Activated CD4-positive, alpha-beta memory T cell treated with anti-CD3 and anti-CD28 coated beads for 36 hours (primary cell): ENCODE measurements at regions not wholly inside any gene's neighbourhood (a gene's known extent, or its start where the extent isn't known, plus 50 kb on each side); places are given as distances from the start of the nearest gene placed in this dataset.

Experiments used
- CTCF ChIA-PET: fragments of 350-600 bp; sonication (Branson Sonifier 250); formaldehyde crosslinking; loops from one replicate; lab custom pipeline; 2021; ENCODE audit warnings: antibody characterized with exemption, inconsistent platforms; lab: Charles Lee
- POLR2A ChIA-PET: fragments of 350-600 bp; sonication (Branson Sonifier 250); formaldehyde crosslinking; loops from one replicate; lab custom pipeline; 2021; ENCODE audit warnings: antibody characterized with exemption; lab: Charles Lee
- DNase-seq: peaks from one replicate; pipeline ENCODE4 v3.0.0-alpha.2; 2020
- H3K27ac Mint-ChIP-seq: one replicate; pipeline ENCODE4 v1.8.0; 2021; ENCODE audit warnings: mixed read lengths
- H3K27me3 Mint-ChIP-seq: one replicate; pipeline ENCODE4 v1.8.0; 2021; ENCODE audit warnings: mixed read lengths
- H3K36me3 Mint-ChIP-seq: one replicate; pipeline ENCODE4 v1.8.0; 2021; ENCODE audit warnings: mixed read lengths
- H3K4me1 Mint-ChIP-seq: one replicate; pipeline ENCODE4 v1.8.0; 2021; ENCODE audit warnings: low read depth, mixed read lengths
- H3K4me3 Mint-ChIP-seq: one replicate; pipeline ENCODE4 v1.8.0; 2021; ENCODE audit warnings: mild to moderate bottlenecking, mixed read lengths
- H3K9me3 Mint-ChIP-seq: one replicate; pipeline ENCODE4 v1.8.0; 2021; ENCODE audit warnings: mixed read lengths
- intact Hi-C: fragments of 100-400 bp; cut with micrococcal nuclease; formaldehyde crosslinking; loops from one replicate; pipeline ENCODE4 v1.15.1; 2023

DNA sequence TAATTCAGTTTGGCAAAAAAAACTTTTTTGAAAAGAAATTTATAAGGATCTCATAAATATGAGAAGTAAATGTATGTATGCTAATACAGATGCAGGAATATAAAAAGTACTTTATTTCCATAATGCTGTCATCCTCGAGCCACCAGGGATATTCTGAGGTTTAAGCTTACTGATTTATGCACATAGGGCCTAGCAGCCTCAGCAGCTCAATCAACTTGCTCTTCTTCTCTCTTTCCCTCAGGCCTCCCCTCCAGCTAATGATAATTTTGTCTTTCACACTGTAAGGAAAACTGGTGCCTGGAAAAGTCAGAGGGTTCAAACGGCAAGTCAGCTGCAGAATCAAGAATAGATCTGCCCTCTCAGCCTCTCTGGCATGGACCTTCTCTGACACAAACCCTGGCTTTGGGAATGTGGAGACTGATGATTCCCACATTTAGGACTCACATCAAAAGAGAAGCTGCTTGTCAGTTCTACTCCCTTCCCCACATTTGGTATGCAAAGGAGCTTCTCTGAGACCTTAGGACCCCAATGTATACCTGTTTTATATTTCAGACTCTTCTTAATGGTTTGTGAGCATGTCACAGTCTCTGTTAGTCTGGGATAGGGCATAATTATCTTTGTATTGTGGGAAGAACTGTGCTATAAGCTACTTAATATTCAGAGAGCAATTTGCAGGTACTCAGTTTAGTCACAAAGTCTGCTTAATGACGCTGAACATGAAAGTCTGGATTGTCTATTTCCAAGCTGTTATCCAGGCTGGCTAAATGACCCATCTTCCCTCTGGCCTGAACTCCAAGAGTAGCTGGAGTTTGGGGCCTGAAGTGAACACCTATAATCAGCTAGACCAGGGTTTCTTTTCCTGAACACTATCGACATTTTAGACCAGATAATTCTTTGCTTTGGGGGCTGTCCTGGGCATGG is 52.1 kb upstream of the DIPK1A start:
- no peaks in the 10 kb centered on the region for H3K9me3 Mint-ChIP-seq
- H3K4me1 Mint-ChIP-seq: peaks cover 2% of the 10 kb centered on the region

GRCh38 chr1:93014168-93014567 is 52.9 kb upstream of the DIPK1A start:
- CTCF ChIA-PET: interaction anchor here (0.9 to 2.3 kb wide), 5 partner anchors 9 to 155 kb away, joined by 3 to 9 read pairs (median 5); no protein-coding TSS in a partner anchor
- Mint-ChIP-seq H3K27ac (no peak overlapping the region), H3K36me3 (no peaks in the 10 kb centered on the region), H3K27me3 (peaks cover 7% of the 10 kb centered on the region), H3K9me3 (no peaks in the 10 kb centered on the region), H3K4me1 (peaks cover 2% of the 10 kb centered on the region), H3K4me3 (no peak overlapping the region)
- DNase-seq: no peak
- intact Hi-C loops: no loop called here
- POLR2A ChIA-PET: no interaction called here

More for the DNA sequence above, 52.1 kb upstream of the DIPK1A start:
- H3K27me3 Mint-ChIP-seq: peaks cover 7% of the 10 kb centered on the region
- H3K36me3 Mint-ChIP-seq: no peaks in the 10 kb centered on the region
- no peak overlapping the region for H3K27ac Mint-ChIP-seq
- DNase-seq: no peak
- ChIA-PET CTCF (interaction anchor here (0.7 to 2.3 kb wide), 7 partner anchors 8 to 154 kb away, joined by 3 to 9 read pairs (median 5); no protein-coding TSS in a partner anchor), POLR2A (no interaction called here)
- intact Hi-C loops: no loop called here
- no peak overlapping the region for H3K4me3 Mint-ChIP-seq

GRCh38 chr1:93015590-93015989 is 54.3 kb upstream of the DIPK1A start:
- POLR2A ChIA-PET: no interaction called here
- Mint-ChIP-seq H3K36me3 (no peaks in the 10 kb centered on the region), H3K4me3 (no peak overlapping the region), H3K9me3 (no peaks in the 10 kb centered on the region), H3K27ac (no peak overlapping the region), H3K27me3 (peaks cover 7% of the 10 kb centered on the region), H3K4me1 (peaks cover 2% of the 10 kb centered on the region)
- CTCF ChIA-PET: interaction anchor here (1.6 to 2.3 kb wide), 3 partner anchors 22 to 156 kb away, joined by 4 to 9 read pairs (median 5); no protein-coding TSS in a partner anchor
- no peak for DNase-seq
- intact Hi-C loops: no loop called here

DNA sequence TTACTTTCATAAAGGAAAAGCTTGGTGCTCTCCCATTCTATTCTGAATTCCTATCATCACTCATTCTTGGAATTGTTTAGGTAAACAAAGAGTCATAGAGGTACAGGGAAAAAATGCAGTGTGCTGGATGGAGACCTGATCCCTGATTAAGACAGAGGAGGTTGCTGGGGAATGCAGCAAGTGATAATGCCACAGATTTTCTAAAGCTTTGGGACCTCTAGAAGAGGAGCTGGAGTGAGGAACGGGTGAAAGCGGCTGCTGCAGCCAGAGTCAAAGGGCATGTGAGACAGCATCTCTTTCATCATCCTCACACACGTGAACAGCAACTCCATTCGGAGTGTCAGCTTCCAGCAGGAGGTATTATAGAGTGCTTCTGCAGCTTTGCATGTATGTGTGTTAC is 54.9 kb upstream of the DIPK1A start:
- H3K4me1 Mint-ChIP-seq: peaks cover 2% of the 10 kb centered on the region
- intact Hi-C loops: no loop called here
- ChIA-PET POLR2A (no interaction called here), CTCF (interaction anchor here (1.6 to 1.7 kb wide), 2 partner anchors 22 to 46 kb away, joined by 4 to 5 read pairs; no protein-coding TSS in a partner anchor)
- H3K9me3 Mint-ChIP-seq: no peaks in the 10 kb centered on the region
- no peak overlapping the region for H3K27ac Mint-ChIP-seq
- no peak for DNase-seq
- no peaks in the 10 kb centered on the region for H3K36me3 Mint-ChIP-seq
- no peak overlapping the region for H3K4me3 Mint-ChIP-seq
- peaks cover 7% of the 10 kb centered on the region for H3K27me3 Mint-ChIP-seq

GRCh38 chr1:93021539-93022134 is 57.4 kb upstream of the MTF2 start:
- Mint-ChIP-seq H3K36me3 (no peaks in the 10 kb centered on the region), H3K9me3 (no peaks in the 10 kb centered on the region), H3K4me3 (no peak overlapping the region), H3K4me1 (no peaks in the 10 kb centered on the region), H3K27me3 (peaks cover 6% of the 10 kb centered on the region), H3K27ac (no peak overlapping the region)
- ChIA-PET CTCF (interaction anchor here (0.5 to 8.6 kb wide), 20 partner anchors 8 to 1024 kb away, joined by 3 to 141 read pairs (median 4); partner anchors contain the start of gene MTF2), POLR2A (interaction anchor here (0.6 kb wide), 1 partner anchor 99 kb away, joined by 3 read pairs; no protein-coding TSS in a partner anchor)
- DNase-seq: no peak
- intact Hi-C loops: loop anchor here (1.0 to 5.0 kb wide), 3 partner anchors 41 to 161 kb away; partner anchors contain the start of genes CCDC18, MTF2 and TMED5

GRCh38 chr1:93022580-93022979 is 56.5 kb upstream of the MTF2 start:
- ChIA-PET POLR2A (no interaction called here), CTCF (interaction anchor here (0.6 to 8.6 kb wide), 6 partner anchors 9 to 282 kb away, joined by 3 to 141 read pairs (median 5); partner anchors contain the start of gene MTF2)
- H3K36me3 Mint-ChIP-seq: no peaks in the 10 kb centered on the region
- H3K4me1 Mint-ChIP-seq: no peaks in the 10 kb centered on the region
- peaks cover 5% of the 10 kb centered on the region for H3K27me3 Mint-ChIP-seq
- H3K27ac Mint-ChIP-seq: no peak overlapping the region
- intact Hi-C loops: loop anchor here (5.0 kb wide), 2 partner anchors 55 to 160 kb away; partner anchors contain the start of genes CCDC18, MTF2 and TMED5
- no peaks in the 10 kb centered on the region for H3K9me3 Mint-ChIP-seq
- no peak for DNase-seq
- H3K4me3 Mint-ChIP-seq: no peak overlapping the region

- CTCF ChIA-PET: interaction anchor here (0.7 to 8.6 kb wide), 9 partner anchors 10 to 790 kb away, joined by 3 to 141 read pairs (median 4); partner anchors contain the start of gene MTF2
- intact Hi-C loops: loop anchor here (5.0 kb wide), 2 partner anchors 54 to 159 kb away; partner anchors contain the start of genes CCDC18, MTF2 and TMED5
Measured at GRCh38 chr1:93023281-93023680, 55.8 kb upstream of the MTF2 start.

GRCh38 chr1:93025572-93025971 is 53.5 kb upstream of the MTF2 start:
- H3K27ac Mint-ChIP-seq: no peak overlapping the region
- POLR2A ChIA-PET: no interaction called here
- H3K9me3 Mint-ChIP-seq: no peaks in the 10 kb centered on the region
- CTCF ChIA-PET: interaction anchor here (1.2 to 8.6 kb wide), 4 partner anchors 12 to 53 kb away, joined by 3 to 141 read pairs (median 4); no protein-coding TSS in a partner anchor
- H3K4me3 Mint-ChIP-seq: no peak overlapping the region
- peaks cover 3% of the 10 kb centered on the region for H3K27me3 Mint-ChIP-seq
- intact Hi-C loops: loop anchor here (2.0 kb wide), 1 partner anchor 17 kb away; no protein-coding TSS in a partner anchor
- DNase-seq: no peak
- H3K36me3 Mint-ChIP-seq: no peaks in the 10 kb centered on the region
- H3K4me1 Mint-ChIP-seq: peaks cover 13% of the 10 kb centered on the region

More at GRCh38 chr1:93023281-93023680, 55.8 kb upstream of the MTF2 start:
- Mint-ChIP-seq H3K27me3 (peaks cover 3% of the 10 kb centered on the region), H3K9me3 (no peaks in the 10 kb centered on the region), H3K36me3 (no peaks in the 10 kb centered on the region), H3K4me1 (no peaks in the 10 kb centered on the region), H3K4me3 (no peak overlapping the region), H3K27ac (no peak overlapping the region)
- DNase-seq: no peak
- POLR2A ChIA-PET: interaction anchor here (0.7 kb wide), 2 partner anchors 33 to 216 kb away, joined by 3 to 5 read pairs; no protein-coding TSS in a partner anchor

GRCh38 chr1:93028542-93028941 is 50.5 kb upstream of the MTF2 start:
- ChIA-PET CTCF (interaction anchor here (1.3 kb wide), 1 partner anchor 34 kb away, joined by 3 read pairs; no protein-coding TSS in a partner anchor), POLR2A (no interaction called here)
- Mint-ChIP-seq H3K4me3 (no peak overlapping the region), H3K27ac (no peak overlapping the region), H3K27me3 (peaks cover 3% of the 10 kb centered on the region), H3K4me1 (peaks cover 19% of the 10 kb centered on the region), H3K36me3 (no peaks in the 10 kb centered on the region), H3K9me3 (no peaks in the 10 kb centered on the region)
- intact Hi-C loops: no loop called here
- DNase-seq: no peak
